ENCODE measurements at regions not wholly inside any gene's neighbourhood (a gene's known extent, or its start where the extent isn't known, plus 50 kb on each side); places are given as distances from the start of the nearest gene placed in this dataset.

DNA sequence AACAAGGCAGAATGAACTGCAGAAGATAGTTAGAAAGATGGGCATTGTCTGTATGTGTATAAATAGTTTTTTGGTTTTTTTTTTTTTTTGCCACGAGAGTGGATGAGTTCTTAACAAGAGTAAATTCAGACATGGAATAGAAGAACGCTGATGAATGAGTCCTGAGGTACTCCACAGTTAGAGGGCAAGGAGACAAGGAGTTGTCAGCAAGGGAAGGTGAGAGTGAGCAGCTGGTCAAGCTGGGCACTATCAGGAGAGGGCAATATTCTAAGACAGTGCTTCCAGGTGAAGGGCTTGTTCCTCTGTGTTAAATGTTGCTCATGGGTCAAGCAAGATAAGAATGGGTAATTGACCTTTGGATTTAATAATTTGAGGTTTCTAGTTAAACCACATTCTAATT is 138.6 kb upstream of the FAM78B start (continued):
- TF ChIP-seq ELF1 (IDR thresholded peaks at IDR 0.05; ENCODE audit: borderline replicate concordance, low read depth) (no peak), FOSL1 (IDR thresholded peaks at IDR 0.05; ENCODE audit: low read depth) (no peak), RAD21 (IDR thresholded peaks at IDR 0.05; ENCODE audit: low read depth) (no peak), EGR1 (IDR thresholded peaks at IDR 0.05; ENCODE audit: low read depth) (no peak)
- TF ChIP-seq, protein P1, sequence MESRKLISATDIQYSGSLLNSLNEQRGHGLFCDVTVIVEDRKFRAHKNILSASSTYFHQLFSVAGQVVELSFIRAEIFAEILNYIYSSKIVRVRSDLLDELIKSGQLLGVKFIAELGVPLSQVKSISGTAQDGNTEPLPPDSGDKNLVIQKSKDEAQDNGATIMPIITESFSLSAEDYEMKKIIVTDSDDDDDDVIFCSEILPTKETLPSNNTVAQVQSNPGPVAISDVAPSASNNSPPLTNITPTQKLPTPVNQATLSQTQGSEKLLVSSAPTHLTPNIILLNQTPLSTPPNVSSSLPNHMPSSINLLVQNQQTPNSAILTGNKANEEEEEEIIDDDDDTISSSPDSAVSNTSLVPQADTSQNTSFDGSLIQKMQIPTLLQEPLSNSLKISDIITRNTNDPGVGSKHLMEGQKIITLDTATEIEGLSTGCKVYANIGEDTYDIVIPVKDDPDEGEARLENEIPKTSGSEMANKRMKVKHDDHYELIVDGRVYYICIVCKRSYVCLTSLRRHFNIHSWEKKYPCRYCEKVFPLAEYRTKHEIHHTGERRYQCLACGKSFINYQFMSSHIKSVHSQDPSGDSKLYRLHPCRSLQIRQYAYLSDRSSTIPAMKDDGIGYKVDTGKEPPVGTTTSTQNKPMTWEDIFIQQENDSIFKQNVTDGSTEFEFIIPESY (IDR thresholded peaks at IDR 0.05; ENCODE audit: extremely low read depth, insufficient replicate concordance, low read length) = no peak

DNA sequence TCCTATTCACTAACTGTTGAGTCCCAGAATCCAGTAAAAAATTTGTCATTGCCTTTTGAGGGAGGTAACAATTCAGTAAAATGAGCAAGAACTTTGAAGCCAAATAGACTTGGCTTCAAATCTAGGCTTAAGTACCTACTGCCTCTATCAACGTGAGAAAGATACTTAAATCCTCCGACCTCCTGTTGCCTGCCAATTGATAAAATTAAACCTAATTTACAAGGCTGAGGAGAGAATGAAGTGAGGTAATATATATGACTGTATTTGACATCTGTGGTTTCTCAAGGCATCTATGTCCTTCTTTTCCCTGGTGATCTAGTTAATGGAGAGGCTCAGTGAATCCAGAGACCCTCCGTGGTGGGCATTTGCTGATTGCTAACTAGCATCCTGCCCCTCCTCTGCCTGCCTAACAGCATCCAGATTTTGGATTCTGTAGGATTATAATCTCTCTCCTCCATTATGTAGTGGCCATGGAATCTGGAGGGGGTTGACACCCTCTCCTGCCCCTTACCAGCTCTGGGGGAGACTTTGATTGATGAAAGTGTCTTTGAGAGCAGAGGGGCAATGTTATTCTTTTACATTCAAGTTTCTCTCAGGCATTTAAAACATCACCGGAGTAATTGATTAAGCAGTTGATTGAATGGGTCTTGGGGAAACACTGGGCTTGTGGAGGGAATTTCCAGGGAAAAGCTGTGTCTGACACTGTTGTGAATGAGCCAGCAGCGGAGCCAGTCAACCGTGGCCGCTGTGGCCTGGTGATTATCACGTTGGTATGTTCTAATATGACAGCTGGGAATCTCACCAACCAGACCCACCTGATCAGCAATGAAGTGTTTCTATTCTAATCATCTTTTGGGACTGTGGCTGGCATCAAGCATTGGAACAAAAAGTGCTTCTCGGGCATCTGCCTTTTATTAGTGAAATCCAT is 140.7 kb upstream of the FAM78B start:
- Histone ChIP-seq H3K4me1 (ENCODE audit: control insufficient read depth in 1 of 2, insufficient read depth in 2 of 2, low read length in 2 of 2) (no peaks in the 10 kb centered on the region), H3K9me3 (ENCODE audit: control insufficient read depth in 1 of 2, insufficient read depth in 1 of 2, low read depth in 1 of 2, low read length in 2 of 2) (no peaks in the 10 kb centered on the region), H4K20me1 (ENCODE audit: insufficient read depth) (no peaks in the 10 kb centered on the region), H3K4me3 (replicated peaks in 1 of 2; ENCODE audit: low read depth in 1 of 2, low read length in 2 of 2) (no peak overlapping the region), H3K4me2 (ENCODE audit: low read length) (no peak overlapping the region), H3K27ac (ENCODE audit: low read depth, low read length) (no peak overlapping the region), H3K79me2 (ENCODE audit: insufficient read depth, low read length) (no peaks in the 10 kb centered on the region), H3K9me2 (ENCODE audit: insufficient read depth) (no peaks in the 10 kb centered on the region), H3K27me3 (ENCODE audit: insufficient read depth, low read length) (0 out of 2 replicates have a peak, but pooled peaks cover 8% of the 10 kb centered on the region), H3K9ac (ENCODE audit: low read length) (no peak overlapping the region), H3K36me3 (ENCODE audit: control insufficient read depth in 1 of 2, insufficient read depth in 2 of 2, low read length in 2 of 2) (no peaks in the 10 kb centered on the region), H2AFZ (ENCODE audit: low read depth, low read length, poor library complexity, severe bottlenecking) (no peak overlapping the region)
- POLR2A ChIA-PET = no interaction called here
- intact Hi-C loops (cut with micrococcal nuclease) = no loop called here
- RAD21 ChIA-PET (ENCODE audit: low non-redundant PET in 1 of 2, low total read pairs in 2 of 2, uncharacterized antibody in 2 of 2, unreplicated experiment in 2 of 2) = no interaction called here
- no TSS peak for BruUV-seq (replicated peaks)
- no peak for ATAC-seq
- CTCF ChIA-PET = no interaction called here
- no peak for DNase-seq (ENCODE audit: low read depth, low spot score)
- TF ChIP-seq ZNF274 (IDR thresholded peaks at IDR 0.05; ENCODE audit: low read depth, low read length) (no peak), ELF1 (IDR thresholded peaks at IDR 0.05; ENCODE audit: borderline replicate concordance, low read depth) (no peak), REST (IDR thresholded peaks at IDR 0.05; ENCODE audit: low read depth) (no peak), SRF (IDR thresholded peaks at IDR 0.05; ENCODE audit: low read depth) (no peak), EZH2 (IDR thresholded peaks at IDR 0.05) (no peak), EGR1 (IDR thresholded peaks at IDR 0.05; ENCODE audit: low read depth) (no peak), POLR2A (IDR thresholded peaks at IDR 0.05; ENCODE audit: borderline replicate concordance, extremely low read depth, insufficient read depth, insufficient read length) (no peak), SP1 (IDR thresholded peaks at IDR 0.05; ENCODE audit: low read depth) (no peak), POLR2AphosphoS5 (IDR thresholded peaks at IDR 0.05; ENCODE audit: low read depth, low read length) (no peak), EZH2phosphoT487 (IDR thresholded peaks at IDR 0.05; ENCODE audit: borderline replicate concordance) (no peak), JUND (IDR thresholded peaks at IDR 0.05) (no peak), FOSL1 (IDR thresholded peaks at IDR 0.05; ENCODE audit: low read depth) (no peak), YY1 (IDR thresholded peaks at IDR 0.05; ENCODE audit: extremely low read depth, insufficient replicate concordance, low read depth, low read length) (no peak), ZFX (IDR thresholded peaks at IDR 0.05) (no peak), CBX3 (IDR thresholded peaks at IDR 0.05; ENCODE audit: low read depth) (no peak)
- TF ChIP-seq, protein P2, sequence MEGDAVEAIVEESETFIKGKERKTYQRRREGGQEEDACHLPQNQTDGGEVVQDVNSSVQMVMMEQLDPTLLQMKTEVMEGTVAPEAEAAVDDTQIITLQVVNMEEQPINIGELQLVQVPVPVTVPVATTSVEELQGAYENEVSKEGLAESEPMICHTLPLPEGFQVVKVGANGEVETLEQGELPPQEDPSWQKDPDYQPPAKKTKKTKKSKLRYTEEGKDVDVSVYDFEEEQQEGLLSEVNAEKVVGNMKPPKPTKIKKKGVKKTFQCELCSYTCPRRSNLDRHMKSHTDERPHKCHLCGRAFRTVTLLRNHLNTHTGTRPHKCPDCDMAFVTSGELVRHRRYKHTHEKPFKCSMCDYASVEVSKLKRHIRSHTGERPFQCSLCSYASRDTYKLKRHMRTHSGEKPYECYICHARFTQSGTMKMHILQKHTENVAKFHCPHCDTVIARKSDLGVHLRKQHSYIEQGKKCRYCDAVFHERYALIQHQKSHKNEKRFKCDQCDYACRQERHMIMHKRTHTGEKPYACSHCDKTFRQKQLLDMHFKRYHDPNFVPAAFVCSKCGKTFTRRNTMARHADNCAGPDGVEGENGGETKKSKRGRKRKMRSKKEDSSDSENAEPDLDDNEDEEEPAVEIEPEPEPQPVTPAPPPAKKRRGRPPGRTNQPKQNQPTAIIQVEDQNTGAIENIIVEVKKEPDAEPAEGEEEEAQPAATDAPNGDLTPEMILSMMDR (IDR thresholded peaks at IDR 0.05 in 2 of 3, conservative IDR thresholded peaks at IDR 0.05 in 1 of 3; ENCODE audit: borderline replicate concordance in 1 of 3, insufficient read depth in 1 of 3, low read depth in 2 of 3, low read length in 2 of 3) = no peak
